Muscle layer of colon (tissue), 2 donors: ENCODE measurements at regions not wholly inside any gene's neighbourhood (a gene's known extent, or its start where the extent isn't known, plus 50 kb on each side); places are given as distances from the start of the nearest gene placed in this dataset.

ENCODE experiments used
- H3K27ac ChIP-seq: one replicate; pipeline ENCODE4 v1.7.0; 2013; ENCODE audit warnings: low read depth, mild to moderate bottlenecking, low read length, moderate library complexity
- H3K27me3 ChIP-seq, 2 donors: one replicate each; pipeline ENCODE4 v1.7.0; 2013; ENCODE audit warnings: low read length in 2 of 2, mild to moderate bottlenecking in 2 of 2; ENCODE audit not compliant: insufficient read depth in 2 of 2, control insufficient read depth in 1 of 2
- H3K36me3 ChIP-seq: one replicate; pipeline ENCODE4 v1.7.0; 2013; ENCODE audit warnings: mild to moderate bottlenecking, low read length; ENCODE audit not compliant: insufficient read depth
- H3K4me1 ChIP-seq: one replicate; pipeline ENCODE4 v1.7.0; 2013; ENCODE audit warnings: mild to moderate bottlenecking, low read length; ENCODE audit not compliant: insufficient read depth
- H3K4me3 ChIP-seq, 2 donors: one replicate each; pipeline ENCODE4 v1.7.0; 2013; ENCODE audit warnings: low read length in 2 of 2, low read depth in 1 of 2, mild to moderate bottlenecking in 1 of 2, moderate library complexity in 1 of 2
- H3K9ac ChIP-seq: one replicate; pipeline ENCODE4 v1.7.0; 2013; ENCODE audit warnings: low read length
- H3K9me3 ChIP-seq: one replicate; pipeline ENCODE4 v1.7.0; 2013; ENCODE audit warnings: mild to moderate bottlenecking, low read length
- donor health status: abdominal sarcoma.
- donor health status: Adenocarcinoma of cecum.

GRCh38 chr6:22349051-22349450 is 52.2 kb upstream of the PRL start:
- H3K36me3 ChIP-seq: no peaks in the 10 kb centered on the region
- H3K27ac ChIP-seq: no peak overlapping the region
- H3K27me3 ChIP-seq: no peaks in the 10 kb centered on the region
- no peak overlapping the region for H3K9ac ChIP-seq
- H3K4me3 ChIP-seq: no peak overlapping the region
- H3K9me3 ChIP-seq: no peaks in the 10 kb centered on the region
- no peaks in the 10 kb centered on the region for H3K4me1 ChIP-seq

DNA sequence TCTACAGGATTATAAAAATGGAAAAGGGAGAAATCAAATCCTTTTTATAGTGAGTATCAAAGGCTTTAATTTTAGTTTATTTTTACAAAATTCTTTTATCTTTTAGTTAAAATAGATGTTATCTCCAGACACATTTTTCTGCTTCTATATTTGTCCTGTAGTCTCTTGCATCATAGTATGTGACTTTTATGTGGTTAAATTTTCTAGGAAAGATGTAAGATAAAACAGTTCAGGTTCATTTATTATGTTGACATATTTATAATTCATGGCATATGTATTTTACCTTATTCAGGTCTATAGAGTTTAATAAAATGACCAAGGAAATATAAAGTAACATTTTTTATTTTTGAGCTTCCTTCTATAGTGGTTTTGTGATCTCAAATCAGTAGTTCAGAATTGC is 52.7 kb upstream of the PRL start:
- Histone ChIP-seq H3K27me3 (no peaks in the 10 kb centered on the region), H3K9ac (no peak overlapping the region), H3K36me3 (no peaks in the 10 kb centered on the region), H3K27ac (no peak overlapping the region), H3K4me3 (no peak overlapping the region), H3K4me1 (no peaks in the 10 kb centered on the region), H3K9me3 (no peaks in the 10 kb centered on the region)

DNA sequence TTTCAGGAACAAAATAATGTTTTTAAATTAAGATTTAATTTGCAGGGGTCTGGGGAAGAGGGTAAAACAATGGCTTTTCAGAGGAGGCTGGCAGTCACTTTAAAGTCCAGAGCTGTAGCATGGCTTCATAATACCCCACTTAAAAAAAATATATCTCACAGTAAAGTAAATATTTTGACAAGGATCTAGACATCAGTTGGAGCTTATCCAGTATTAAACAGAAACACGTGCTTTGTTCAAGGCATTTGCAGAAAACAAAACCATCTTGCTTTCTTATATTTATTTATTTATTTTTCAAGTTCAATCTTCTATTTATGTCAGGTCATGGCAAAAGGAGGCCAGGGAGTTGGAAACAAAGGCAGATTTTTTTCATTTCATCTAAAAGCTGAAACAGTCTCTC is 53.3 kb upstream of the PRL start:
- Histone ChIP-seq H3K9ac (no peak overlapping the region), H3K4me3 (no peak overlapping the region), H3K36me3 (no peaks in the 10 kb centered on the region), H3K4me1 (no peaks in the 10 kb centered on the region), H3K27me3 (no peaks in the 10 kb centered on the region), H3K9me3 (no peaks in the 10 kb centered on the region), H3K27ac (no peak overlapping the region)

DNA sequence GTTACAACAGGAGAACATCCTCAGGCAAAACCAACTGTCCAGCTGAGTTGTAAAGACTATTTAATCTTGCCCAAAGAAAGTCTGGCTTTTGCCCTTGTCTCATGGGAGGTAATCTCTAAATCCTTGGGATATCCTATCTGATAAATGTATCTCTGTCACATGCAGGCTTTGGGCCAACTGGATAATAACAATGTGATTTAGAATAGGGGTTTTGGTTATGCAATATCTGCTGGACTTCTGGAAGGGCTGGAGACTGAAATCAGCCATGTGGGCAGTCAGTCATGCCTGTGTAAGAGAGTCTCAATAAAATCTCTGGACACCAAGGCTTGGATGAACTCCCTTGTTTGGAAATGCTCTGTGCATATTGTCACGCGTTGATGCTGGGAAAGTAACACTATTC is 56.3 kb upstream of the PRL start:
- no peaks in the 10 kb centered on the region for H3K36me3 ChIP-seq

DNA sequence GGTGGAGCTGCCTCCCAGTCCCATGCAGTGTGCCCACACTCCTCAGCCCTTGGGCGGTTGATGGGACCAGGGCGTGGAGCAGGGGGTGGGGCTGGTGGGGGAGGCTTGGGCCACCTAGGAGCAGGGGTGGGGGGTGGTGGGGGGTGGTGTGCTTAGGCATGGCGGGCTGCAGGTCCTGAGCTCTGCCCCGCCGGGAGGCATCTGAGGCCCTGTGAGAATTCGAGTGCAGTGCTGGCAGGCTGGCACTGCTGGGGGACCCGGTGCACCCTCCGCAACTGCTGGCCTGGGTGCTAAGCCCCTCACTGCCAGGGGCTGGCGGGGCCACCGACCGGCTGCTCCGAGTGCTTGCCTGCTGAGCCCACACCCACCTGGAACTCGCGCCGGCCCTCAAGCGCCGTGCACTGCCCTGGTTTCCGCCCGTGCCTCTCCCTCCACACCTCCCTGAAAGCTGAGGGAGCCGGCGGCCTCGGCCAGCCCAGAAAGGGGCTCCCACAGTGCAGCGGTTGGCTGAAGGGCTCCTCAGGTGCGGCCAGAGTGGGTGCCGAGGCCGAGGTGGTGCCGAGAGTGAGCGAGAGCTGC is 59.6 kb upstream of the PRL start:
- no peaks in the 10 kb centered on the region for H3K4me1 ChIP-seq
- H3K9ac ChIP-seq: no peak overlapping the region
- H3K27me3 ChIP-seq: no peaks in the 10 kb centered on the region
- no peak overlapping the region for H3K27ac ChIP-seq
- H3K36me3 ChIP-seq: no peaks in the 10 kb centered on the region
- no peaks in the 10 kb centered on the region for H3K9me3 ChIP-seq
- H3K4me3 ChIP-seq: no peak overlapping the region

More for the DNA sequence above, 56.3 kb upstream of the PRL start:
- Histone ChIP-seq H3K9me3 (no peaks in the 10 kb centered on the region), H3K4me3 (no peak overlapping the region), H3K27me3 (no peaks in the 10 kb centered on the region), H3K27ac (no peak overlapping the region), H3K4me1 (no peaks in the 10 kb centered on the region), H3K9ac (no peak overlapping the region)

- H3K9ac ChIP-seq: no peak overlapping the region
- no peak overlapping the region for H3K27ac ChIP-seq
- H3K9me3 ChIP-seq: no peaks in the 10 kb centered on the region
- no peaks in the 10 kb centered on the region for H3K36me3 ChIP-seq
- no peaks in the 10 kb centered on the region for H3K27me3 ChIP-seq
- H3K4me3 ChIP-seq: no peak overlapping the region
- no peaks in the 10 kb centered on the region for H3K4me1 ChIP-seq
These were observed 60.9 kb upstream of the PRL start for GRCh38 chr6:22357724-22358189.

GRCh38 chr6:22361576-22361975 is 64.7 kb upstream of the PRL start:
- no peaks in the 10 kb centered on the region for H3K9me3 ChIP-seq
- H3K4me1 ChIP-seq: no peaks in the 10 kb centered on the region
- no peaks in the 10 kb centered on the region for H3K36me3 ChIP-seq
- H3K4me3 ChIP-seq: no peak overlapping the region
- H3K27me3 ChIP-seq: no peaks in the 10 kb centered on the region
- H3K27ac ChIP-seq: no peak overlapping the region
- H3K9ac ChIP-seq: no peak overlapping the region

DNA sequence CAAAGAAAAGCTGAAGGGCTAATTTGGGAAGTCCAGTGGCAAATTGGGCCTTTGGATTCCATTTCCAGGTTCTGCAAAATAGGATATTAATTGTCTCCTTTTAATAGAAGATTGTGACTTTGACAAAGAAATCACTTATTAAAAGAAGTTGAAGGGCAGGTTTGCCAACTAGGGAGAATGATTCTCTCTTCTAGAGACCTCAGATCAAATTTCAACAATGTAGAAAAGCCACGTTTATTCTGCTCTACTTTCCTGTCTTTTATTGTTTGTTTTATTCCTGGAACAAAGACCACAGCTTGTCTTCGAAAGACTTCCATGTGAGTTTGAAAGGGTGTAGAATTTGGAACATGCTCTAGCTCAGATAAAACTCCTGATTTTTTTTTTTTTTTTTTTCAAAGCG is 65.5 kb upstream of the PRL start:
- Histone ChIP-seq H3K4me3 (no peak overlapping the region), H3K27me3 (no peaks in the 10 kb centered on the region), H3K36me3 (no peaks in the 10 kb centered on the region), H3K4me1 (no peaks in the 10 kb centered on the region), H3K9ac (no peak overlapping the region), H3K9me3 (no peaks in the 10 kb centered on the region), H3K27ac (no peak overlapping the region)

DNA sequence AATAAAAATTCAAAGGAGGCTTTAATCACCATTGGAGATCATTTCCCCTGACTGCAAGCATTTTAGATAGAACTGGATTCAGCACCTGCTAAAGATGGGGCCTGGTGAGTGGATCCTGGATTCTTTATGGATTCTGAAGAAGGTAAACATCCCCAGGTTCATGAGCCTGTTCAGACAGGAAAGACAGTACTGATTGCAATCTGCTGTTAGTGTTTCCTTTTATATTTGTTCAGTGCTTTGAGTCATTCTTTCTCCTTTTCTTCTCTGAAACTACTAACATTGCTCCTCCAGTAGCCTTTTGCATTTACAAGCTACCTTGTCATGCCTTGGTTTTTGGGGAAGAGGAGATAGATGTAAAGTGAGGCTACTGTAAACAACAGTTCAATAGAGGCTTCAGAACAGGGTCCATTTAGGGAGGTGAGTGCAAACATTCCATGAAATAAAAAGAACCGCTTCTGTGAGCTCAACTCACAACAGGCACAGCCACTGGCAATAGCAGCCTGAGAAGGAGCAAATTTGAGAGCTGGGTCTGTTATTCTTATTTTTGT is 66.4 kb upstream of the PRL start:
- Histone ChIP-seq H3K27ac (no peak overlapping the region), H3K27me3 (no peaks in the 10 kb centered on the region), H3K4me1 (no peaks in the 10 kb centered on the region), H3K36me3 (no peaks in the 10 kb centered on the region), H3K4me3 (no peak overlapping the region), H3K9ac (no peak overlapping the region), H3K9me3 (no peaks in the 10 kb centered on the region)

DNA sequence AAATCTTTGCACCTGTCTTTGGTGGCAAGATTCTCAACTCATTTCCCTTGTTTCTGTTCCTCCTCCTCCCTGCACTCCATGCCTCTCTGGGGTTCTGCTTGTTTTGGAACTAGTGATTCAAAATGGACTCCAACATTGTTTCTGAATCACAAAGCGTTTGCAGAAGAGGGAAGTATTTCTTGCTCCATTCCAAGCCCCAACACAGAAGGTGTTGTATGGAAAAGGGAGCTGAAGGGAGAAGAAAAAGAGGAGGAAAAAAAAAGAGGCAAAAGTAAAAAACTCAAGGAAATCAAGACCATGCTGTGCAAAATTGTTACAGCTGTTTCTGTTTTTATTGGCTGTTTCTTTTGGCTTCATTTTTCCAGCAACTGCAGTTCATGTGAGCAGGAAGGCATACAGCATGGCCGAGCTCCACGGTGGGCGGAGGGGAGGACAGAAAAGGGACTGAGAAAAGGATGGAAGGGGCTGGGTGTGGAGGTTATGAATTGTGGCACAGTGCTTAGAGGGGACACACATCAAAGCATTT is 66.9 kb upstream of the PRL start:
- no peaks in the 10 kb centered on the region for H3K36me3 ChIP-seq
- H3K9ac ChIP-seq: no peak overlapping the region
- no peaks in the 10 kb centered on the region for H3K9me3 ChIP-seq
- no peak overlapping the region for H3K4me3 ChIP-seq
- peaks cover 2% of the 10 kb centered on the region for H3K4me1 ChIP-seq
- no peak overlapping the region for H3K27ac ChIP-seq
- H3K27me3 ChIP-seq: no peaks in the 10 kb centered on the region

DNA sequence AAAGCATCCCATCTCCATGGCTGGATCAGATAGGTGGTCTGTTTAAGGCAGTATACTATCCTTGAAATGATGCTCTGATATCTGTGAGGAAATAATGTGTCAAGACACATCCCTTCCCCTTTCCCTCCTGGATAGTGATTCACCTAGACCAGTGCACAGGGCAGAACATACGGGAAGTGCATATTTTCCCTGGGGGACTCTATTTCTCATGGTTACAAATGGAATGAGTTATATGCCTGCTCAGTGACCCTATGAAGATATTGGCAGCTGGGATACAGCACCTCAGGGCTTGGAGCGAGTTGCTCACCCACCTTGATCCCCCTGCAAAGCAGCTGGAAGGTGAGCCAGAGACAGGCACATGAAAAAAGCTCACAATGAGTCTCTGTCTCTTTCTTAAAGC is 67.5 kb upstream of the PRL start:
- Histone ChIP-seq H3K9me3 (no peaks in the 10 kb centered on the region), H3K4me1 (peaks cover 7% of the 10 kb centered on the region), H3K4me3 (no peak overlapping the region), H3K27ac (no peak overlapping the region), H3K9ac (no peak overlapping the region), H3K36me3 (no peaks in the 10 kb centered on the region), H3K27me3 (no peaks in the 10 kb centered on the region)

DNA sequence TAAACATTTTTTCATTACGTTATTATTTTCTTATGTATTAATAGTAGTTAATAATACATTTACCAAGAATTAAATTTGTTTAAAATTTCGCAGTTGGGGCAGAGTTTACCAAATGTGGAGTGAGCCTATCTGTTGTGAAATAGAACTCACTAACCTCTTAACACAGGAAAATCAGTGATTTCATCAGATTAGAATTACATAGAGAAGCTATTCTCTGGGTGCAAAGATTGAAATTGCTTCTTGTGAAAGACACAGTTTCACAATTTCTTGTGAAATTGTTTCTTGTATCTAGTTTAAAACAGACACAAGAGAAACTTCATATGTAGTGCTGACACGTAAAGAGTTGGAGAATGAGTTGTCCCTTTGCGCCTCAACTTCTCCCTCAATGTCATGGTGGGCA is 69.4 kb upstream of the PRL start:
- Histone ChIP-seq H3K36me3 (no peaks in the 10 kb centered on the region), H3K9ac (no peak overlapping the region), H3K4me1 (peaks cover 8% of the 10 kb centered on the region), H3K4me3 (no peak overlapping the region), H3K27me3 (no peaks in the 10 kb centered on the region), H3K9me3 (no peaks in the 10 kb centered on the region), H3K27ac (no peak overlapping the region)
